ENCODE measurements at regions not wholly inside any gene's neighbourhood (a gene's known extent, or its start where the extent isn't known, plus 50 kb on each side); places are given as distances from the start of the nearest gene placed in this dataset.

DNA sequence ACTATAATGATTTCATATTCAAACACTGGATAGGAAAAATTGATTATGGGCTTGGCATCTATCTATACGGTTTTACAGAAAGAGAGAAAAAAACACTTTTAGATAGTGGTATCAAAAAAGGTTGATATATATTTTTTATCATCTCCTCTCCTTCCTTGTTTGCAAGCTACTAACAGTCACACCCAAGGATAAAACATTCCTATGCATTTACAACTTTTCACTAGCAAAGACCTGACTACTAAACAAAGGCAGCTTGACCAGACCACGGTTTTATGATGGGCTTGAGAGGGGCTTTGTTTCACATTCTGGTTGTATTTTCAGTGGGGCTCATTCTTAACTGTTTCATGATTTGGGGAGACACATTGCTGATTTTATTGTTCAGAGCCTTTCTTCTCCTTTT is 477.6 kb upstream of the CITED2 start:
- Mint-ChIP-seq H3K9me3 (peaks cover 2% of the 10 kb centered on the region), H3K4me3 (no peak overlapping the region), H3K27me3 (peaks cover 7% of the 10 kb centered on the region), H3K27ac (no peak overlapping the region), H3K36me3 (no peaks in the 10 kb centered on the region), H3K4me1 (no peaks in the 10 kb centered on the region)
- DNase-seq = no peak

DNA sequence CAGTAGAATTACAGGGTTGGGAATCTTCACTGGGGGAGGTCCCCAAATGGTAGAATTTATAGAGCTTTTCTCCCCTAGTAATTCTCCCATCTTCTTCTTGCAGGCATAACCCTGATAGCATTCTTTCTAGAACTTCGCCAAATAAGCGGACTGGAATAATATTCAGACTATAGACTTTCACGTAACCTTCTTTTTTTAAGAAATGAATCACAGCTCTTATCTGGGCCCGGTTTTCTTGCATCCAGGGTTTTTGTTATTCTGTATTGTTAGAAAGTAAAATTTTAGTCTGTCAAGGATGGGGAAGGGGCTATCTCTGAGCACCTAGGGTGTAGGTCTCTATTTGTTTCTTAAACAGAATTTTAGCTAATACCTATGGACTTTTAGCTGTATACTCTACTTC is 476.8 kb upstream of the CITED2 start:
- H3K27ac Mint-ChIP-seq = no peak overlapping the region
- H3K4me1 Mint-ChIP-seq = no peaks in the 10 kb centered on the region
- H3K27me3 Mint-ChIP-seq = peaks cover 7% of the 10 kb centered on the region
- H3K36me3 Mint-ChIP-seq = no peaks in the 10 kb centered on the region
- H3K4me3 Mint-ChIP-seq = no peak overlapping the region
- no peak for DNase-seq
- H3K9me3 Mint-ChIP-seq = peaks cover 2% of the 10 kb centered on the region

DNA sequence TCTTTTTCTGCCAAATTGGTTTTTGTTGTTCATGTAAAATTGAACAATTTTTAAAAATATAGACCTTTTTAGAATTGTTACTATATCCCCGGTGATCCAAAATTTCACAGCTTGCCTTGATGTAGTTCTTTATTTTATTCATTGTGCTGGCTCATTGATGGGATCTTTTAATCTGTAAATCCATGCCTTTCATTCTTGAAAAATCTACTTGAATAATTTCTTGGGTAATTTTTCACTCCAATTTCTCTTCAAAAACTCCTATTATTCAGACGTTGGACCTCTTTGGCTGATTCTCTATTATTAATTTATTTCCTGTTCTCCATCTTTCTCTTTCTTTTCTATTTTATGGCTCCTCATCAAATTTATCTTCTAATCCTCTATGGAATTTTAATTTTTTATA is 476.1 kb upstream of the CITED2 start:
- Mint-ChIP-seq H3K36me3 (no peaks in the 10 kb centered on the region), H3K9me3 (peaks cover 2% of the 10 kb centered on the region), H3K27ac (no peak overlapping the region), H3K4me3 (no peak overlapping the region), H3K4me1 (no peaks in the 10 kb centered on the region), H3K27me3 (peaks cover 7% of the 10 kb centered on the region)
- DNase-seq = no peak

DNA sequence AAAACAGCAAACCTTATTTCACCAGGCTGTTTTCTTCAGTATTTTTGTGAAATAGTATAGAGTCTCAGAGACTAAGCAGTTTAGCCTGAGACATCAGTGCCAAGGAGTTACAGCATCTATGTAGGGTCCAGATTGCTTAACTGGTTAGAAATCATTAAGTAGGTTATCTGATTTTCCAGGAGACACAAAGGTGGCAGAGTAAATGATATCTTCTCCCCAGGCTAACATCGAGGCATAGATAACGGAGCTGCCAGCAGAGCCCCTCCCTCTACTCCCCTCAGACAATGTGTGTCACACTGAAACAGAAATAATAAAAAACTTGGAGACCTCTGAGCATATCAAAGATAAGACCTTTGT is 473.0 kb upstream of the CITED2 start:
- H3K9me3 Mint-ChIP-seq = peaks cover 2% of the 10 kb centered on the region
- H3K27ac Mint-ChIP-seq = no peak overlapping the region
- no peak for DNase-seq
- H3K4me1 Mint-ChIP-seq = no peaks in the 10 kb centered on the region
- no peak overlapping the region for H3K4me3 Mint-ChIP-seq
- H3K27me3 Mint-ChIP-seq = peaks cover 7% of the 10 kb centered on the region
- no peaks in the 10 kb centered on the region for H3K36me3 Mint-ChIP-seq

DNA sequence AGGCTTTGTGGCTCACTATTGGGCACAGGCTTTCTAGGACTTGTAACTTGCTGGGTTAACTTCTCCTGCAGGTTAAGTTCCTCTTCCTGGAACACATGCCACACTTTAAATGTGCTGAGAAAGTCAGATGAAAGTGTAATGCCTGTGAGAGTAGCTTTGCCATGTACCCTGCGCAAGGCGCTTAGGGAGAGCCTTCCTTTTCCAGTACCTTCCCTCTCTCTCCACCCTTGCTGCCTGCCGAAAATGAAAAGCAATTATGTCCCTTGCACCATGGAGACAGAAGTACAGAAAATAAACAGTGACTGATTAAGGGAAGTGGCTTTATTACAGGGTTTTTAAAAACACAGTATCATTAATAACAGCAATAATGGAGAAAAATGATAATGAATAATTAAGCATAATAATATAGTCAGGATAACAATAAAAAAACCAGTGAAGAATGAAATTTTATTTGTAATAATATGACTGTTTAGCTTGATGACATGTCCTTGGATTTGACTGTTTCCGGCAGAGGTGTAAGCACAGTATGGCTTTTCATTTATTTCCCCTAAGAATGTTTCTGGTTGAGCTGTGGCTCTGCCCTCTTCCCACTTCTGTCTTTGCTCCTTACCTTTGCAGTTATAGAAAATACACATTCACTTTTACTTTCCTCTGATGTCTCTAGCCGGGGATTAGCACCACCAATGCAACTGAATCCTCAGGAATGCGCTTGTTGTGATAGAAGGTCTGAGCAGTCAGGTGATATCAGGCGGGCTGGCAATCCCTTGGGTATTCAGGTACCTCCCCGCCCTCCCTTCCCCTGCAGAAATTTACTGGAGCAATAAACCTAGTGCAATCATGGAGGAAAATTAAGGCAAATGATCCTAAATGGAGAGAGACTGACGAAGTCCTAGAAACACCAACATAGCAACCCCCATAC is 472.3 kb upstream of the CITED2 start:
- no peak for DNase-seq
- H3K4me3 Mint-ChIP-seq = no peak overlapping the region
- no peaks in the 10 kb centered on the region for H3K36me3 Mint-ChIP-seq
- H3K4me1 Mint-ChIP-seq = no peaks in the 10 kb centered on the region
- peaks cover 2% of the 10 kb centered on the region for H3K9me3 Mint-ChIP-seq
- no peak overlapping the region for H3K27ac Mint-ChIP-seq
- peaks cover 7% of the 10 kb centered on the region for H3K27me3 Mint-ChIP-seq

DNA sequence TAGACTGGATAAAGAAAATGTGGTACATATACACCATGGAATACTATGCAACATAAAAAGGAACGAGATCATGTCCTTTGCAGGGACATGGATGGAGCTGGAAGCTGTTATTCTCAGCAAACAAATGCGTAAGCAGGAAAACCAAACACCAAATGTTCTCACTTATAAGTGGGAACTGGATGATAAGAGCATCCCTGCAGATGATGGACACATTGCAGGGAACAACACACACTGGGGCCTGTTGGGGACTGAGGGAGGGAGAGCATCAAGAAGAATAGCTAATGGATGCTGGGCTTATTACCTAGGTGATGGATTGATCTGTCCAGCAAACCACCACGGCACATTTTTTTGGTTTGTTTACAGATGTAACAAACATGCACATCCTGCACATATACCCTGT is 470.5 kb upstream of the CITED2 start:
- no peaks in the 10 kb centered on the region for H3K36me3 Mint-ChIP-seq

DNA sequence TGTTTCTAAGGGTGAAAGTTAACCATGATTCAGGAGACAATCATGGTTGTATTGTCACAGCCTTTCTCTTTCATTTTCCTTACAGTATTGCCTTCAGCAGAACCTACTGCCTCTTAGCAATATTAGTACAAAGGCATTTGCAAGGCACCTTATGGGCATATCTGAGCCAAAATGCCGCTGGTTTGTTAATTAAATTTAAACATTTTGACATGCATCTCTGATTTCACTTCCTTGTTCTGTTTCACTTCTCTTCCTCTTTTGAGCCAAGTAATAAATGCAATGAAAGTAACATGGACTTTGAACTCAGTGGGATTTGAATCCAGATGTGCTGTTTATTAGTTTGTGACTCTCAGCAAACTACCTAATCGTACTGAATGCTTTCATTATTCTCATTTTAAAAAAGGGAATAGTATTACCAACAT is 467.4 kb upstream of the CITED2 start:
- H3K27ac Mint-ChIP-seq = no peak overlapping the region
- H3K4me3 Mint-ChIP-seq = no peak overlapping the region
- peaks cover 3% of the 10 kb centered on the region for H3K9me3 Mint-ChIP-seq
- no peak for DNase-seq
- no peaks in the 10 kb centered on the region for H3K27me3 Mint-ChIP-seq
- H3K4me1 Mint-ChIP-seq = no peaks in the 10 kb centered on the region
- H3K36me3 Mint-ChIP-seq = no peaks in the 10 kb centered on the region

More for the DNA sequence above, 470.5 kb upstream of the CITED2 start:
- Mint-ChIP-seq H3K9me3 (no peaks in the 10 kb centered on the region), H3K27ac (no peak overlapping the region), H3K27me3 (peaks cover 3% of the 10 kb centered on the region), H3K4me3 (no peak overlapping the region), H3K4me1 (no peaks in the 10 kb centered on the region)
- DNase-seq = no peak

DNA sequence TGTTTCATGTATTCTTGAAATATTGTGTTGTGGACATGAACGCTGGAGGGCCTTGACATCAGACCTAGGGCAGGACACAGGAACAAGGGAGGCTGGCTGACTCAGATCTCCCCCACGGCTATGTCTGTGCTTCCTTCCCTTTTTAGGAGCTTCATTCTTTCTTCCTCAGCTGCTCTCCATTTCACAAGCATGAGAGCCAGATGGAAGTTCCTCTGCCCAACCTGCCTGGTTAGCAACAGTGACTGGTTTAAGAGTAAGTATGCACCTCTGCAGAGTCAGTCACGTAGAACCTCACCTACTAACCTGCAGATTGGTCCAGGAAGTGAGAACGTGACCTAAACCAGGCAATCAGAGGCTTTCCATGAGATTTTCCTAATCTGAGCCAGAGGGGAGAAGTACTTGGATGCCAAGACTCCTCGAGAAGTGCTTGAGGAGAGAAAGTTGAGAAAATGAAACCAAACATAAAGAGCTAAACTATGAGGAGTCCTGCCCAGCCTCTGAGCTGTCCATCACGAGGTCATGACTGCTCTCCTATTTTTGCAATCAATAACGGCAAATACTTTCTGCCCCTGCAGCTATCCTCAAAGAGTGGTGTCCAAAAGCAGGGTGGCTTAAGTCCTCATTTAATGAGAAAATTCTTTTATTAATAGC is 465.2 kb upstream of the CITED2 start:
- no peaks in the 10 kb centered on the region for H3K4me1 Mint-ChIP-seq
- H3K27me3 Mint-ChIP-seq = no peaks in the 10 kb centered on the region
- H3K9me3 Mint-ChIP-seq = peaks cover 3% of the 10 kb centered on the region
- no peaks in the 10 kb centered on the region for H3K36me3 Mint-ChIP-seq
- H3K27ac Mint-ChIP-seq = no peak overlapping the region
- no peak overlapping the region for H3K4me3 Mint-ChIP-seq
- DNase-seq = no peak

DNA sequence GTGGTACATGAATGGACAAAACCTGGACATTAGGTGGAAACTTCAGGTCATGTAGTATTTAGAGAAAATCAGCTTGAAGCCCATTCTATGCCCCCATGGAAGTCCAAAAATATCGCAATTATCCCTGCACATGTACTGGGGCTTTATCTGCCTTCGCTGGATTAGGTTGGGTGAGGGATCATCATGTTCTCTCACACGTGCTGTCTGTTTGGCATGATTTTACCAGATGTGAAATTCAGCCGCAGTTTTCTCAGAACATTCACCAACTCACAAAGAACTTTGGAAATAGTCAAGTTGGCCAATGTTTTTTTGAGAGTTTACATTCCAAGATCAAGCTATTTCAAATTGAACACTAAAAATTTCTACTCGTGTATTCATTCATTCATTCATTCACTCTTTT is 459.8 kb upstream of the CITED2 start:
- H3K4me3 Mint-ChIP-seq = no peak overlapping the region
- H3K36me3 Mint-ChIP-seq = no peaks in the 10 kb centered on the region
- no peaks in the 10 kb centered on the region for H3K4me1 Mint-ChIP-seq
- DNase-seq = no peak
- H3K27me3 Mint-ChIP-seq = peaks cover 6% of the 10 kb centered on the region
- H3K27ac Mint-ChIP-seq = no peak overlapping the region
- H3K9me3 Mint-ChIP-seq = peaks cover 3% of the 10 kb centered on the region

DNA sequence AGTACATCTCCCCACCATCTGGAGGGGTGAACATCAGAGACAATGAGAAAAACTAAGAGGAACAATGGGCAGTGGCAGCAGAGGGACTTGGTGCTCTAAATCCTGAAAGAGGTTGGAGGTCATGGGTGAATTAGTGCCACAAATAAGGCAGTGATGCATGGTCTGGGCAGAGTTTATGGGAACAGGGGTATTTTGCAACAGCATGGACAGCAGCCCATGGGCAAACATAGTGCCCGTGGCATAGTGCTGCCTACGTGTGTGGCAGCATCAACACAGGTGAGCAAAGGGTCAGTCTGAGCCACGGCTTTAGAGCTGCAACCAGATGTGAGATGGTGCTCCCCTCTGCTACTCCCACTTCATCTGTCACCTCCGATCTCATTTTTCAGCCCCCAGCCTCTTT is 459.1 kb upstream of the CITED2 start:
- no peaks in the 10 kb centered on the region for H3K4me1 Mint-ChIP-seq
- DNase-seq = no peak
- peaks cover 9% of the 10 kb centered on the region for H3K27me3 Mint-ChIP-seq
- H3K36me3 Mint-ChIP-seq = no peaks in the 10 kb centered on the region
- H3K4me3 Mint-ChIP-seq = no peak overlapping the region
- H3K27ac Mint-ChIP-seq = no peak overlapping the region
- H3K9me3 Mint-ChIP-seq = no peaks in the 10 kb centered on the region

DNA sequence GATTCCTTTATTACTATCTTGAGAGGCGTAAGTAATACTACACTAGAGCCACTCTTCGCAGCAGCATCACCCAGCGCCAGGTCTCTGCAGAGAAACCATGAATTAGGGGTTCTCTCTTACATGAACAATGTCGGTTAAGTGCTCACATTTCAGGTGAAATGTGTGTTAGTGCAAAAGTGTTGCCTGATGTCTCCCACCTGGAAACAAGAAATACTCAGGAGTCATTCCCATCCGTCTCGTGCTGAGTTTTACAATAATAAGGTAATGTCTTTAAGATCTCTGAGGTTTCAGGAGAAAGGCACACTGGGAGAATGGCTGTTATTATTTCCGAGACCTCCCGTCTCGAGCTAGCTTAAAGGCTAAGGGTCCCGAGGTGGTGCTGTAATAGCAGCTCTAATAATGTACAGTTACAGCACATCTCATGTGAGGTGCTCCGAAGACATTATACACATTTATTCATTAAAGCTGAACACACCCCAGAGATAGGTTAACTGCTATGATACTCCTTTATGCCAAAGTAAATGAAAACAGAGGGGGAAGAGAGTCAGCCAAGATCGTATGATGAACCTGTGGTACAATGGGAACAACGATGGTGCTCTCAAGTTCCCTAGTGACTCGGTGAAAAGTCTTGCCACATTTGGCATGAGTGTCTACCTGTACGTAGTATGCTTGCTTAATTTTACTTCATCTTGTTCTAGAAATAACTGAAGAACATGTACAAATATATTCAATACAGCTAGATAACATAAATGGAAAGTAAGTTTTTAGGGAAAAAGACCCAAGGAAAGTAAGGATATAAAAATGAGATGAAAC is 458.3 kb upstream of the CITED2 start:
- H3K27me3 Mint-ChIP-seq = peaks cover 17% of the 10 kb centered on the region
- H3K4me3 Mint-ChIP-seq = no peak overlapping the region
- DNase-seq = no peak
- no peaks in the 10 kb centered on the region for H3K36me3 Mint-ChIP-seq
- H3K9me3 Mint-ChIP-seq = no peaks in the 10 kb centered on the region
- H3K4me1 Mint-ChIP-seq = no peaks in the 10 kb centered on the region
- no peak overlapping the region for H3K27ac Mint-ChIP-seq

DNA sequence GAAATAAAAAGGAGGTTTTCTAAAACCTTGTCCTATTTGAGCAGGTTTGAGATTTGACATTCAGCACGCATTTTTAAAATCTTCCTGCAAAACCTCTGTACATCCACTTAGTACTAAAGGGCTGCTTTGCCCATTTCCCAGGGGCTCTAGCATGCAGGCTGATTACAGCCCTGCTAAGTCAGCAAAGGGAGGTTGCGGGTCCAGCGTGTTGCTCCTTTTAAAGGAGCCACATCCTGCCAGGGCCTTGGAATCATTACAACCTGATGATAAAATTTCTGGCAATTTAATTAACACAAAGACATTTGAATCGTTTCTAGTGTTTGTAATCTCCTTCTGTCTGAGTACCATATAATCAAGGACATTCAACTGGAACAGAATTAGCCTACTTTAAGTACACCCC is 455.1 kb upstream of the CITED2 start:
- Mint-ChIP-seq H3K9me3 (no peaks in the 10 kb centered on the region), H3K4me3 (no peak overlapping the region), H3K27ac (no peak overlapping the region), H3K36me3 (no peaks in the 10 kb centered on the region), H3K4me1 (no peaks in the 10 kb centered on the region), H3K27me3 (peaks cover 26% of the 10 kb centered on the region)
- DNase-seq = no peak

DNA sequence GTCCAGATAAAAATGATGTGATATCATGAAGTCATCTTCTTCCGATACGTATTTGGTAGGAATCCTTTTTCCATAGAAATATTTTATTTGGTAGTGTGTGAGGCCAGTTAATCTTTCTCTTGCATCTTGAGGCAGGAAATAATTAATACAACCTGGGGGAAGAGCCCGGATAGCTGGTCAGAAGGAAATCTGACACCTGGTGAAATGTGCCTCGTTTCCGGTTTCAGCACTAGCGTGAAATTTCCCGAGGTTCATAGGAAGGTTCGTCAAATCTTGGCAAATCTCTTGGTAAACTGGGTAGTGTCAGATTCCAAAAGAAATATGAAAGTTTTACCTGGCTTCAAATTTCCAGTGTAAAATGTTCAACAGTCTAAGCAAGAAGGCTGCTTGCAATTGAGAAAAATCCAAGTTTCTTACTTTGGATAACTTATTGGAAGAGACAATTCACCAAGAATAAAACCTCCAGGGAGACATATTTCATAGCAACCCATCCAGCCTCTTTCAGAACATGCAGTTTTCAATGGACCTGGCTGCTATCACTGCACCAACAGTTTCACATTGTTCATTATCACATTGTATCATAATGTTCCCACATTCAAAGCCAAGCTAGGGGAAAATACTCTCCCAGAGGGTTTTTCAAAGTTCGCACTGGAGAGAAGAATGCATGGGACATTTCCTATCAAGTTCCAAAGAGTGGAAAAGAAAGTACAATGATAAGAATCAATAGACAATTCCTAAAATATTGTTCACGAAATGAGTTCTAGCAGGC is 454.5 kb upstream of the CITED2 start:
- Mint-ChIP-seq H3K4me1 (no peaks in the 10 kb centered on the region), H3K9me3 (no peaks in the 10 kb centered on the region), H3K27me3 (peaks cover 26% of the 10 kb centered on the region), H3K27ac (no peak overlapping the region), H3K36me3 (no peaks in the 10 kb centered on the region), H3K4me3 (no peak overlapping the region)
- no peak for DNase-seq

DNA sequence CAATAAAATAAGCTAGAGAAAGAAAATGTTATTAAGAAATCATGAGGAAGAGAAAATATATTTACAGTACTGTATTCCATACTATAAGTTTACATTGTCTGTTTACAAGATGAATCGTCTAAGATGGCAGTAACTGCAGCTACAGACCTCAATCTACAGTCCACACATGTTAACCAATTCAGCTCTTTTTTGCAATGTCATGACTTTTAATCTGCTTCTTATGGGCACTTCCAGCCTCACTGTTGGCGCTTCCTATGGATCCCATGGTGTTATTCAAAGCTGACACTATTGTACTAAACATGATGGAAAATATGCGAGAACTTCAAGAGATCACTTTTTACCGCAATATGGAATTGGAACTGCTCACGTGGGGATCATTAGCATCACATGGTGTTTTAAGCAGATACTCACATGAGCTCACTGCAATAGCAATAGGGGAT is 451.5 kb upstream of the CITED2 start:
- no peak overlapping the region for H3K27ac Mint-ChIP-seq
- no peak for DNase-seq
- no peak overlapping the region for H3K4me3 Mint-ChIP-seq
- H3K9me3 Mint-ChIP-seq = no peaks in the 10 kb centered on the region
- no peaks in the 10 kb centered on the region for H3K4me1 Mint-ChIP-seq
- no peaks in the 10 kb centered on the region for H3K36me3 Mint-ChIP-seq
- peaks cover 37% of the 10 kb centered on the region for H3K27me3 Mint-ChIP-seq

DNA sequence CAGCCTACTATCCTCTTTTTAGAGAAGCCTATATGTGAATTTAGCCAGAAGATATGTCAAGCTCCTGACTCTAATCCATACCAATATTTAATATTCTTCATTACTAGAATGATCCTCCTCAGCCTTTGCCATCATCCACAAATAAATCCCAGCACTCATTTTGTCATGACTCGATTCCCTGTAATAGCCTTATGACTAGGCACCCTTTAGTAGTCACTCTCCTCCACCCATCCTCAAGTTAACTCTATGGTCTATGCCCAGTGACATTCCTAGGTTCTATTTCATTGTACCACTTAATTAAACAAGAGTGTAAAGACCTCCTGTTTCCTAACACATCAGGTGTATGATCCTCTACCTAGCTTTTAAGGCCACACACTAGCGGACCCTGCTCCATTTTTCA is 450.4 kb upstream of the CITED2 start:
- H3K36me3 Mint-ChIP-seq = no peaks in the 10 kb centered on the region
- no peaks in the 10 kb centered on the region for H3K4me1 Mint-ChIP-seq
- no peak for DNase-seq
- no peak overlapping the region for H3K27ac Mint-ChIP-seq
- peaks cover 39% of the 10 kb centered on the region for H3K27me3 Mint-ChIP-seq
- H3K4me3 Mint-ChIP-seq = no peak overlapping the region
- H3K9me3 Mint-ChIP-seq = no peaks in the 10 kb centered on the region
